NCI-H345 (cell line): ENCODE measurements at regions not wholly inside any gene's neighbourhood (a gene's known extent, or its start where the extent isn't known, plus 50 kb on each side); places are given as distances from the start of the nearest gene placed in this dataset.

Source experiments
- DNase-seq: peaks from one replicate; lab custom pipeline; 2025; lab: John Stamatoyannopoulos, UW

GRCh38 chr1:5340560-5341130 is 651.6 kb downstream of the NPHP4 start:
- no peak for DNase-seq

- no peak for DNase-seq
These were observed 653.8 kb downstream of the NPHP4 start for GRCh38 chr1:5338466-5338865.

GRCh38 chr1:5333291-5333690 is 658.9 kb downstream of the NPHP4 start:
- no peak for DNase-seq

GRCh38 chr1:5331101-5331500 is 661.1 kb downstream of the NPHP4 start:
- no peak for DNase-seq

- DNase-seq = no peak
These were observed 663.0 kb downstream of the NPHP4 start for GRCh38 chr1:5329068-5329739.

GRCh38 chr1:5324883-5325282 is 667.3 kb downstream of the NPHP4 start:
- no peak for DNase-seq

GRCh38 chr1:5318143-5318816 is 663.9 kb downstream of the AJAP1 start:
- no peak for DNase-seq

GRCh38 chr1:5317391-5317790 is 663.0 kb downstream of the AJAP1 start:
- DNase-seq = no peak

GRCh38 chr1:5312862-5313261 is 658.5 kb downstream of the AJAP1 start:
- DNase-seq = peak; percentile 77

- no peak for DNase-seq
These were observed 657.9 kb downstream of the AJAP1 start for GRCh38 chr1:5312293-5312674.

- DNase-seq = peak; percentile 85
These were observed 657.4 kb downstream of the AJAP1 start for GRCh38 chr1:5311634-5312292.

GRCh38 chr1:5311147-5311546 is 656.7 kb downstream of the AJAP1 start:
- peak; percentile 73 for DNase-seq

GRCh38 chr1:5308249-5308648 is 653.8 kb downstream of the AJAP1 start:
- DNase-seq = no peak

GRCh38 chr1:5304702-5305101 is 650.3 kb downstream of the AJAP1 start:
- no peak for DNase-seq

GRCh38 chr1:5298376-5298775 is 644.0 kb downstream of the AJAP1 start:
- DNase-seq = no peak

- no peak for DNase-seq
These were observed 643.5 kb downstream of the AJAP1 start for GRCh38 chr1:5297886-5298239.

- DNase-seq = peak; percentile 43
These were observed 642.9 kb downstream of the AJAP1 start for GRCh38 chr1:5297180-5297885.

GRCh38 chr1:5296557-5297179 is 642.3 kb downstream of the AJAP1 start:
- no peak for DNase-seq

GRCh38 chr1:5296095-5296494 is 641.7 kb downstream of the AJAP1 start:
- no peak for DNase-seq

GRCh38 chr1:5291889-5292288 is 637.5 kb downstream of the AJAP1 start:
- no peak for DNase-seq

GRCh38 chr1:5287178-5288150 is 633.1 kb downstream of the AJAP1 start:
- DNase-seq = no peak
